GM12878 (cell line): ENCODE measurements at regions not wholly inside any gene's neighbourhood (a gene's known extent, or its start where the extent isn't known, plus 50 kb on each side); places are given as distances from the start of the nearest gene placed in this dataset.

Source experiments
- ATAC-seq: fragments of 200-7000 bp; cut with Tn5 transposase; 3 replicates; pipeline ENCODE4 v1.9.1; 2020; ENCODE audit warnings: mild to moderate bottlenecking, moderate library complexity
- BruUV-seq: library from RNA; stranded (reverse); fragments of 400-500 nt; replicated peaks from 2 replicates; lab custom pipeline; 2021; lab: Mats Ljungman, UMichigan
- CTCF ChIA-PET: fragments of 300-600 bp; sonication (Branson Sonifier 250); formaldehyde crosslinking; extraction: SDS; loops from one replicate; lab custom pipeline; 2021; ENCODE audit warnings: inconsistent platforms; lab: Yijun Ruan, JAX
- POLR2A ChIA-PET: fragments of 350-600 bp; formaldehyde crosslinking; extraction: SDS; loops from one replicate; lab custom pipeline; 2021; ENCODE audit warnings: inconsistent platforms; lab: Charles Lee
- RAD21 ChIA-PET: fragments of 300-600 bp; sonication (Branson Sonifier 250); formaldehyde crosslinking; loops from one replicate; lab custom pipeline; 2023; ENCODE audit warnings: antibody characterized with exemption; ENCODE audit not compliant: unreplicated experiment; lab: Charles Lee
- SMC1A ChIA-PET: fragments of 300-600 bp; sonication (Branson Sonifier 250); formaldehyde crosslinking; loops from one replicate; lab custom pipeline; 2023; ENCODE audit not compliant: unreplicated experiment, uncharacterized antibody; lab: Charles Lee
- DNase-seq: peaks from one replicate; pipeline ENCODE4 v3.0.0-alpha.2; 2011; ENCODE audit warnings: low read depth, low spot score
- FAIRE-seq: peaks from 3 replicates; lab custom pipeline; 2011; peaks lifted over from hg19 to GRCh38; lab: Jason Lieb, UNC
- H2AFZ ChIP-seq: 2 replicates; pipeline ENCODE4 v1.6.0; 2011; ENCODE audit warnings: low read depth, low read length, control low read depth; ENCODE audit not compliant: control insufficient read depth
- H3K27ac ChIP-seq: 2 replicates; pipeline ENCODE4 v1.5.1; 2011; ENCODE audit warnings: control low read depth; ENCODE audit not compliant: control insufficient read depth, insufficient read depth
- H3K27me3 ChIP-seq, 2 experiments: replicated peaks in 1 of 2; 2 replicates each; pipeline versions ENCODE4 v1.6.0 to v1.6.1; 2011; ENCODE audit warnings: low read length in 1 of 2; ENCODE audit not compliant: control insufficient read depth in 2 of 2, insufficient read depth in 2 of 2
- H3K36me3 ChIP-seq, 2 experiments: 2 replicates each; pipeline ENCODE4 v1.5.1; 2011; ENCODE audit warnings: low read length in 1 of 2; ENCODE audit not compliant: control insufficient read depth in 2 of 2, insufficient read depth in 2 of 2
- H3K4me1 ChIP-seq: 2 replicates; pipeline ENCODE4 v1.6.1; 2011; ENCODE audit warnings: mild to moderate bottlenecking, low read length, moderate library complexity, mixed read lengths; ENCODE audit not compliant: control insufficient read depth, insufficient read depth
- H3K4me2 ChIP-seq: 2 replicates; pipeline ENCODE4 v1.6.0; 2011; ENCODE audit warnings: control low read depth; ENCODE audit not compliant: control insufficient read depth, insufficient read depth
- H3K4me3 ChIP-seq: fragments of 200-600 bp; sonication (generic); 2 replicates; pipeline ENCODE4 v1.5.1; 2016
- H3K79me2 ChIP-seq: 2 replicates; pipeline ENCODE4 v1.6.0; 2011; ENCODE audit warnings: low read length; ENCODE audit not compliant: control insufficient read depth, insufficient read depth
- H3K9ac ChIP-seq: 2 replicates; pipeline ENCODE4 v1.8.0; 2011; ENCODE audit warnings: low read length, control low read depth, mixed read lengths; ENCODE audit not compliant: control insufficient read depth, insufficient read depth
- H3K9me3 ChIP-seq: replicated peaks from 3 replicates; pipeline ENCODE4 v1.5.1; 2011; ENCODE audit warnings: mild to moderate bottlenecking, low read length; ENCODE audit not compliant: control insufficient read depth, insufficient read depth
- H4K20me1 ChIP-seq: 2 replicates; pipeline ENCODE4 v1.6.0; 2011; ENCODE audit not compliant: control insufficient read depth, insufficient read depth
- ASH2L ChIP-seq: fragments of 300-600, 200-600 bp; sonication (generic); IDR thresholded peaks from 2 replicates; pipeline ENCODE4 v1.6.1; 2017; ENCODE audit warnings: low read depth, mild to moderate bottlenecking, borderline replicate concordance
- BMI1 ChIP-seq: fragments of 450-650 bp; IDR thresholded peaks from 2 replicates; pipeline ENCODE4 v1.6.1; 2016; ENCODE audit warnings: mild to moderate bottlenecking, moderate library complexity, borderline replicate concordance
- BRCA1 ChIP-seq: IDR thresholded peaks from 2 replicates; pipeline ENCODE4 v1.6.1; 2011; ENCODE audit warnings: low read depth, low read length, improper control_type of control experiment
- EED ChIP-seq: sonication (generic); IDR thresholded peaks from 2 replicates; pipeline ENCODE4 v1.6.1; 2016; ENCODE audit warnings: antibody characterized with exemption, low read depth
- EGR1 ChIP-seq, 2 experiments: IDR thresholded peaks; 1 replicate in 1 of 2; 2 replicates in 1 of 2; pipeline ENCODE4 v1.6.1; 2011 to 2012; ENCODE audit warnings: low read depth in 2 of 2, low read length in 2 of 2, borderline replicate concordance in 1 of 2, mild to moderate bottlenecking in 1 of 2, moderate library complexity in 1 of 2
- ESRRA ChIP-seq: IDR thresholded peaks from 2 replicates; pipeline ENCODE4 v1.6.1; 2012; ENCODE audit warnings: mild to moderate bottlenecking, low read length, improper control_type of control experiment
- FOXK2 ChIP-seq: fragments of 450-650 bp; IDR thresholded peaks from 2 replicates; pipeline ENCODE4 v1.6.1; 2017; ENCODE audit warnings: mild to moderate bottlenecking, moderate library complexity
- GATAD2B ChIP-seq: fragments of 450-650 bp; conservative IDR thresholded peaks from 2 replicates; pipeline ENCODE4 v1.6.1; 2017; ENCODE audit warnings: low read depth, mild to moderate bottlenecking, moderate library complexity
- JUNB ChIP-seq: IDR thresholded peaks from 2 replicates; pipeline ENCODE4 v1.6.1; 2016; ENCODE audit warnings: antibody characterized with exemption, mild to moderate bottlenecking
- KLF5 ChIP-seq: fragments of 450-650 bp; IDR thresholded peaks from 2 replicates; pipeline ENCODE4 v1.6.1; 2014; ENCODE audit warnings: mild to moderate bottlenecking; ENCODE audit not compliant: partially characterized antibody
- PRDM15 ChIP-seq: fragments of 450-650 bp; formaldehyde crosslinking; IDR thresholded peaks from 2 replicates; pipeline ENCODE4 v1.4.0; 2020; ENCODE audit warnings: mild to moderate bottlenecking, moderate library complexity
- RAD21 ChIP-seq: IDR thresholded peaks from 2 replicates; pipeline ENCODE4 v1.6.1; 2011; ENCODE audit warnings: mild to moderate bottlenecking, low read depth, low read length, moderate library complexity; ENCODE audit not compliant: insufficient read depth
- SIN3A ChIP-seq: IDR thresholded peaks from 2 replicates; pipeline ENCODE4 v1.6.1; 2012; ENCODE audit warnings: low read depth, low read length, improper control_type of control experiment
- SMC3 ChIP-seq: IDR thresholded peaks from 2 replicates; pipeline ENCODE4 v1.6.1; 2011; ENCODE audit warnings: low read length, improper control_type of control experiment, borderline replicate concordance
- SUZ12 ChIP-seq: fragments of 200-600 bp; sonication (generic); IDR thresholded peaks from one replicate; pipeline ENCODE4 v1.6.1; 2018; ENCODE audit warnings: antibody characterized with exemption, mild to moderate bottlenecking; ENCODE audit not compliant: unreplicated experiment
- ZNF207 ChIP-seq: fragments of 450-650 bp; IDR thresholded peaks from 2 replicates; pipeline ENCODE4 v1.6.1; 2014; ENCODE audit warnings: antibody characterized with exemption, mild to moderate bottlenecking, borderline replicate concordance
- WGBS: methylation state at CpG from one replicate; pipeline ENCODE4 v1.1.6; 2016; ENCODE audit warnings: low lambda C conversion rate; ENCODE audit not compliant: insufficient replicate concordance, insufficient coverage; ENCODE audit errors: missing lambda C conversion rate; 5-methylcytosine and 5-hydroxymethylcytosine counted together
- in situ Hi-C: fragments of 300-500 bp; cut with MboI; formaldehyde crosslinking; loops from 9 replicates; pipeline ENCODE4 v1.14.3; 2018; ENCODE audit warnings: mixed read lengths
- intact Hi-C: fragments of 100-400 bp; cut with micrococcal nuclease; formaldehyde crosslinking; loops from one replicate; pipeline ENCODE4 v1.14.2; 2022; ENCODE audit not compliant: unreplicated experiment

GRCh38 chr11:129319751-129320150 is 55.9 kb upstream of the BARX2 start:
- CTCF ChIA-PET: interaction anchor here (2.3 kb wide), 1 partner anchor 13 kb away, joined by 6 read pairs; no protein-coding TSS in a partner anchor
- no TSS peak for BruUV-seq
- Histone ChIP-seq H3K4me1 (no peaks in the 10 kb centered on the region), H3K4me3 (no peak overlapping the region), H3K4me2 (no peak overlapping the region), H4K20me1 (no peaks in the 10 kb centered on the region), H3K9ac (no peak overlapping the region), H3K36me3 (no peaks in the 10 kb centered on the region), H2AFZ (no peak overlapping the region), H3K79me2 (no peaks in the 10 kb centered on the region), H3K27ac (no peak overlapping the region), H3K9me3 (no peaks in the 10 kb centered on the region), H3K27me3 (no peaks in the 10 kb centered on the region; a peak in 1 of 4 replicates)
- RAD21 ChIA-PET: no interaction called here
- SMC1A ChIA-PET: interaction anchor here (1.4 kb wide), 1 partner anchor 12 kb away, joined by 5 read pairs; no protein-coding TSS in a partner anchor
- in situ Hi-C loops: no loop called here
- POLR2A ChIA-PET: no interaction called here
- WGBS: 34% methylated on average over 4 of the region's 4 CpGs
- ATAC-seq (no peak), FAIRE-seq (no peak), DNase-seq (no peak)
- intact Hi-C loops: no loop called here
- no peak for TF ChIP-seq BMI1
- no peak for TF ChIP-seq RAD21
- no peak for TF ChIP-seq ESRRA
- TF ChIP-seq FOXK2: no peak

- Histone ChIP-seq H3K36me3 (no peaks in the 10 kb centered on the region), H3K4me1 (no peaks in the 10 kb centered on the region), H2AFZ (no peak overlapping the region), H4K20me1 (no peaks in the 10 kb centered on the region), H3K9ac (no peak overlapping the region), H3K9me3 (no peaks in the 10 kb centered on the region), H3K4me2 (no peak overlapping the region), H3K27ac (no peak overlapping the region), H3K79me2 (no peaks in the 10 kb centered on the region), H3K4me3 (no peak overlapping the region), H3K27me3 (no peaks in the 10 kb centered on the region; a peak in 1 of 4 replicates)
- POLR2A ChIA-PET: no interaction called here
- no peak for FAIRE-seq
- no peak for ATAC-seq
- CTCF ChIA-PET: interaction anchor here (2.3 kb wide), 1 partner anchor 14 kb away, joined by 6 read pairs; no protein-coding TSS in a partner anchor
- SMC1A ChIA-PET: interaction anchor here (1.1 to 1.4 kb wide), 2 partner anchors 12 to 14 kb away, joined by 4 to 5 read pairs; no protein-coding TSS in a partner anchor
- intact Hi-C loops: no loop called here
- WGBS: 43% methylated on average over 2 of the region's 2 CpGs
- RAD21 ChIA-PET: no interaction called here
- no TSS peak for BruUV-seq
- in situ Hi-C loops: no loop called here
- DNase-seq: no peak
- TF ChIP-seq SIN3A: no peak
- no peak for TF ChIP-seq KLF5
- no peak for TF ChIP-seq BRCA1
- no peak for TF ChIP-seq EED
- no peak for TF ChIP-seq JUNB
- no peak for TF ChIP-seq ZNF207
- TF ChIP-seq PRDM15 (CRISPR knock-in tag): no peak
- TF ChIP-seq SMC3: no peak
- TF ChIP-seq ASH2L: no peak
- TF ChIP-seq GATAD2B: no peak
- TF ChIP-seq SUZ12: no peak
- no peak for TF ChIP-seq EGR1 (IDR thresholded peaks at IDR 0.05; ENCODE audit: borderline replicate concordance in 1 of 2, low read depth in 2 of 2, low read length in 2 of 2)
These were observed 56.4 kb upstream of the BARX2 start for GRCh38 chr11:129319201-129319600.
